Left renal cortex interstitium (tissue), 4 donors: ENCODE measurements at regions not wholly inside any gene's neighbourhood (a gene's known extent, or its start where the extent isn't known, plus 50 kb on each side); places are given as distances from the start of the nearest gene placed in this dataset.
"Not testable (repeated sequence)": the region's sequence is repeated elsewhere in the genome, so short reads cannot be mapped to it uniquely, and the experiment has no call there.

Experiments
- DNase-seq, 4 donors: peaks; one replicate each; pipeline ENCODE4 v3.0.0-alpha.2; 2013; ENCODE audit warnings: low read depth in 4 of 4, low spot score in 2 of 4, missing footprints in 1 of 4

DNA sequence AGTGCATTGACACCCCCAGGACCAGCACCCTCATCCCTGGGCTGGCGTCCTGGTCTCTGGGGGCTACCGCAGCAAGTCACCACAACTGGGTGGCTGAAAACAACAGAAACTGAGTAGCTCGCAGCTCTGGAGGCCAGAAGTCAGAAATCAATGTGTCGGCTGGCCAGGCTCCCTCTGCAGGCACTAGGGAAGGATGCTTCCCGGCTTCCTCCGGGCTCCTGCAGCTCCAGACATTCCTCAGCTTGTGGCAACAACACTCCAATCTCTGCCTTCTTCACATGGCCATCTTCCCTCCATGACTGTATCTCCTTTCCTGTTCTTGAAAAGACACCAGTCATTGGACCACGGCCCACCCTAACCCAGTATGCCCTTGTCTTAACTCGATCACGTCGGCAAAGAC is 224.2 kb downstream of the NPHP4 start:
- no peak for DNase-seq

DNA sequence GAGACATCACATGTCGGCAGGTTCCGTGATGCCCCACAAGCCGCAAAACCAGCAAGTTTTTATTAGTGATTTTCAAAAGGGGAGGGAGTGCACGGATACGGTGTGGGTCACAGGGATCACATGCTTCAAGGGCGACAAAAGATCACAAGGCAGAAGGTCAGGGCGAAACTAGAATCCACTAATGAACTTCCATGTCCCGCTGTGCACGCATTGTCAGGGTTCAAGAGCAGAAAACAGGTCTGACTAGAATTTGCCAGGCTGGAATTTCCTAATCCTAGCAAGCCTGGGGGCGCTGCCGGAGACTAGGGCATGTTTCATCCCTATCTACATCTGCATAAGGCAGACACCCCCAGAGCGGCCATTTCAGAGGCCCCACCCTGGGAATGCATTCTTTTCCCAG is 225.2 kb downstream of the NPHP4 start:
- DNase-seq: not testable (repeated sequence)

DNA sequence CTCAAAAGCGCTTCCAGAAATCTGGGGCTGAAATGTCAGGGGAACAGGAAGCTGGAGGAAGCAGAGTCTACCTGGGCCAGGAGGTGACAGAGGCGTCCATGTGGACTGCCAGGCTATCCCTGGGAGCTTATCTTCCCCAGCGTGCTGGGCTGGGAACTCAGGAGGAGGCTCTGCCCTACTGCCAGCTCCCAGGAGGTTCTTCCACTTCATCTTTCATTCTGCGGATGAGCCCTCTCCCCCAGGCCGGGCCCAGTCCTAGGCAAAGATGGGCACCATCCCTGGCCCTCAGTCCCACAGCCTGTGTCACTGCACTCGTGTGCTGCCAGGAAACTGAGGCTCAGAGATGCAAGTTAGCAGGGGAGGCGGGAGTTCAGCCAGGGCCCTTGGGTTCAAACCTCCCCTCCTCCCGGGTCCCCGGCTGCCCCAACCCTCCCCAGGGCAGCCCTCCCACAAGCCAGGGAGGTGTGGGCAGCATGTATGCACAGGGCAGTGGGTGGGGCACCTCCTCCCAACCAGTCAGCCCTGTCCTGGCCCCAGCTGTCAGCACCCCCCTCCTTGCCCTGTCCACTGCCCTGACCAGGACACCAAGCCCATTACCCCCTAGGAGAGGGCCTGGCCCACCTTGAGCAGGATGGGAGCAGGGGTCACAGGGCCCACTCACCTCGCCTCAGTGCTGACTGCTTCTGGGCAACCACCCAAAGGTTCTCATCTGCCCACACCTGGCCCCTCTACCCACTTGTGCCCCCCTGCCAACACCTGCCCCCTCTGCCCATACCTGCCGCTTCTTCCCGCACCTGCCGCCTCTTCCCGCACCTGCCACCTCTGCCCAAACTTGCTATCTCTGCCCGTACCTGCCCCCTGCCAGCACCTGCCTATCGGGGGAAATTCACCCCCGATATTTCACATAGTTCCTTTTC is 226.0 kb downstream of the NPHP4 start:
- DNase-seq: no peak

DNA sequence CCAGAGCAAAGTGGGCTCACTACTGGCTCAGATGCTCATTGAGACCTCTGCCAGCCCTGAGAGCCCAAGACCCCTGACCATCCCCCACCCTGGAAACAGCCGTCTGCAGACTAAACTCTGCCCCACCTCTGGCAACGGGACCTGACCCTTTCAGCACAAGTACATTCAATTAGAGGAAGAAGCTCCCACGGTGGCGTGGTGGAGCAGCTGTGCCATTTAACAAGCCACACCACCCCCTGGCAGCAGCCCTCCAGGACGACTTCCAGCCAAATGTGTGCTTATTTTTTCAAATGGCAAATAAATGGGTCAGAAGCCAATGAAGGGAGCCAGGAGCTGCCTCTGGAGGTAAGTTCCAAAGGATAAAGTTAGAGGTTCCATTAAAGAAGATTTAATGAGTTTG is 226.7 kb downstream of the NPHP4 start:
- DNase-seq: no peak

DNA sequence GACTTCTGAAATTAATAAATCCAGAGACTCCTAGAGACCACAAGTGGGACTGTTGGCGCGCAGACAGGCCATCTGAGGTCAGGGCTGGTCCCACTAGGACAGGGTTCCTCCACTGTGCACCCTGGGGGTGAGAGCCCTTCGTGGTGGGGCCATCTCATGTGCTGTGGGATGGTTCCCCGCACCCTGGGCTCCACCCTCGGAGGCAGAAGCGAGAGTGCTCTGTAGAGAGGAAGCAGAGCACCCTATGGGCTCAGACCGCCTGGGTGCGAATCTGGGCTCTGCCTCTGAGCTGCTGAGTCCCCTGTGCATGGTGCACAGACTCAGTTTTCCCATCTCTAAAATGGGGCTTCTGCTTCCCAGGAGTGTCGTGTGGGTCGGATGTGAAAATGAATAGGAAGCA is 227.3 kb downstream of the NPHP4 start:
- no peak for DNase-seq

DNA sequence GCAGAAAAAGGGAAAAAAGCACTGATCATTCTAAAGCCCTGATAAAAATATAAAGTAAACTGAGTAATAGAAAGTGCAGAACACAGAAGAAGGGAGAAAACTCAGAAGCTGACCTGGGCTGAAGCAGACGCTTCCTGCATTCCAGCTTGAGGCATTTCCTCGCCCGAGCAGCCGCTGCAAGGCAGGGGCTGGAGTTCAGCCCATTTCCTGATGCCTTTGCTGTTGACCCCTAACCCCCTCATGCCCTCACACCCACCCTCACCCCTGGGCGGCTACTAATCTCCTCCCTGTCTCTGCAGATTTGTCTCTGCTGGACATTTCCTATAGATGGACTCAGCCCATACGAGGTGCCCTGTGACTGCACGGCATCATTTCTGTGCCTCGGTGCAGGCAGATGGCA is 227.8 kb downstream of the NPHP4 start:
- no peak for DNase-seq

DNA sequence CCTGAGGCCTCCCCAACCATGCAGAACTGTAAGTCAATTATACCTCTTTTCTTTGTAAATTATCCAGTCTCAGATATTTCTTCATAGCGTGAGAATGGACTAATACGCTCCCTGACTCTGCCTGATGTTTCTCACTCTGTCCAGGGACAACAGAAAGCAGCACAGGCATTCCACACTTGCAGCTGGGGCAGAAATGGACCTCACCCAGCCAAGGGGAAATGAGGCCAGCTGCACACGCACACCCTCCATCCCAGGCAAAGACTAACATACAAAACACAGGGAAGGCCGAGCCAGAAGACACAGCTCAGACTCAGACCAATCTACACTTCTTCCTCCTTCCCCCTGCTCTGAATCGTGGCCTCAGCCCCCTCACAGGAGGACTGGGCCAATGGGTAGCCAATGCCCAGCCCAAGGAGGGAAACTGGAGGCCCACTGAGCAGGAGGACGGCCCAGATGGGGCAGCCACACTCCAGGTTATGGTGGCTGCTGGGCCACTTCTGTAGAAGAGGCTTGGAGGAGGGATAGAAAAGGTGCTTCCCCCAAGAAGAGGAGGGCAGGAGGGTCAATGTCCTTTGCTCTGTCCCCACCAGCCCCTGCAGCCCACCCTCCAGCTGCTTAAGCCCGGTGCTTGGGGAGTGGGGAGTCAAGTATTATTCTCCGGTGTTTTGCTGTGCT is 228.4 kb downstream of the NPHP4 start:
- no peak for DNase-seq

DNA sequence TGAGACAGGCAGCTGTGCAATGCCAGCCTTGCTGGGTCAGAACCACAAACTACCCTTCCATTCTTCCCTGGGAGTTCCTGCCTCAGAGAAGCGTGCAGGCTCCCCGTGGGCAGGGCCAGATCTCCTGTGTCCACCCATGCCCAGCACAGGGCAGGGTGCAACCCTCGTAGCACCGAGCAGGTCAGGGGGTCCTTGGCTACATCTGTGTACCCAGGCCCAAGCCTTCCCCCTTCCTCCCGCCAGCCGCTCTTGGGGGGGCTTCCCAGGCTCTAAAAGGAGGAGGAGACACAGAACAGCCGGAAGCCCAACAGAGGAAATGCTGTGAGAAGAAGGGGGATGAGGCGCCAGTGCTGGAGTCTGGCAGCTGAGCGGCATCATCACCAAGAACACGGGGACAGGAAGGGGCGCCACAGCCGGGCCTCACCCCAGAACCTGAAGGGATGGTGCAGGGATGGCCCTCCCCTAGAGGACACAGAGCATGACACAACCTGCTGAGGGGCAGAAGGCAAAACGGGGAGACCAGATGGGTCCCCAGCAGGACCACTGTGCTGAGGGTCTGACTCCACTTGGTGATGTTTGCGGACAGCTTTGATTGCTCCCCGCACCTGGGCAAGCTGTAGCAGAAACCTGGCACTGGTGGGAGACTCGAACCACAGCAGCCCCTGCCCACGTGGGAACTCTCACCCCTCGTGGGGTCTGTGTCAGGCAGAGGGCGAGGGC is 233.2 kb downstream of the NPHP4 start:
- no peak for DNase-seq

DNA sequence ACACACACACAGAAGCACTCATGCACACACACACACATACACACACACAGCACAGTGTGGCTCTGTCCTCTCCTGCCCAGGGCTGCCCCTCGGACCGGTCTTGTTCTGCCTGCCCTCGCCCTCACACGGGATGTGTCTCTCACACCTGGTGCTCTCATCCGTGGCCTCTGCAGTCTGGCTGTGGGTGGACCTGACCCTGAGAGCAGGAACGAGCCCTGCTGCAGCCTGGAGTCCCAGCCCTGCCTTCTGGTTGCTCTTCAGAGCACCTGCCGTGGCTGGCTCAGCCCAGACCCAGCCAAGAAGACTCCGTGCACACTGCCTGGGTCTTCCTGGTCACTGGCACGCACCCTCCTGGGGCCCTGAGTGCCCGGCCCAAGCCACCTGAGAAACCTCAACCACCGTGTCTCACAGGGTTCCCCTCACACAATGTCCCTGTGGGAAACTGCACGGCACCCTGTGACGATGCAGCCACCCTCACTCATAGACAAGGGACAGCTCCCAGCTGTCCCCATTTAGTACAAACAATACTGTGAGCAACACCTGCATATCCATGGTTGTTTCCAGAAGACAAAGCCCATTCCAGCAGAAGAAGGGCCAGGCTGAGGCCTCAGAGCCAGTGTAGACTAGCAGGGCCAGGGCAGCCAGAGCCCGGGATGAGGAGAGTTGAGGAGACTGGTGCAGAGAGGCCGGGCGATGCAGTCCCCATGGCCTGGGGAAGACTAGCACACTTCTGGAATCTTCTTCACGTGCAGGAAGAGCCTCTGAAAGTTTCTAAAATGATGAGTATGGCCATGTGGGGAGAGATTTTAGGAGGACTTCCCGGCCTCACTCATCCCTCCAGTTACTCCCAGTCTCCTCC is 234.0 kb downstream of the NPHP4 start:
- no peak for DNase-seq

DNA sequence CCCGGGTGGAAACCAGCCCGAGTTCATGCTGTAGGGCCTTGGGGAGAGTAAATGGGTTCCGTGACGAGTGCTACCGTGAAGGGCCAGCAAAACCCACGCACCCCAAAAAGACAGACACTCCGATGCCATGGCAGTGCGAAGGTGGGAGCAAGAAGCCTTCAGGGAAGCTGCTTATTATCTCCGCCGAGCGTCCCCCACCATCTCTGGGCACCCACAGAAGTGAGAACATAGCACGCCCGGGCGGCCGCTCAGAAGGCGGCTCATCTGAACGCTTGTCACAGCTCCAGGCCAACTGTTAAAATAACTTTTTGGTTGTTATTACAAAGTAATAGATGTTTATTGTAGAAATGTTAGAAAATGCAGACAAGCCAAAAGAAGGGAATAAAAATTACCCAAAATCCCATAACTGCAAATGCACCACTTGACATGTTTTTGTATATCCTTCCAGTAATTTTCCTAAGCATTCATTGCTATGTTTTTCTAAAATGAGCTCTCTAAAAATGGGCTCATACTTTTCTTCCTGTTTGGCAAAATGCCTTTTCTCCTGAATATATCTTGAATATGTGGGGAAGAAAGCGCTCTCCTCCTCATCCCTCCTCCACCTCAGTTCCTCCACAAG is 234.9 kb downstream of the NPHP4 start:
- no peak for DNase-seq

DNA sequence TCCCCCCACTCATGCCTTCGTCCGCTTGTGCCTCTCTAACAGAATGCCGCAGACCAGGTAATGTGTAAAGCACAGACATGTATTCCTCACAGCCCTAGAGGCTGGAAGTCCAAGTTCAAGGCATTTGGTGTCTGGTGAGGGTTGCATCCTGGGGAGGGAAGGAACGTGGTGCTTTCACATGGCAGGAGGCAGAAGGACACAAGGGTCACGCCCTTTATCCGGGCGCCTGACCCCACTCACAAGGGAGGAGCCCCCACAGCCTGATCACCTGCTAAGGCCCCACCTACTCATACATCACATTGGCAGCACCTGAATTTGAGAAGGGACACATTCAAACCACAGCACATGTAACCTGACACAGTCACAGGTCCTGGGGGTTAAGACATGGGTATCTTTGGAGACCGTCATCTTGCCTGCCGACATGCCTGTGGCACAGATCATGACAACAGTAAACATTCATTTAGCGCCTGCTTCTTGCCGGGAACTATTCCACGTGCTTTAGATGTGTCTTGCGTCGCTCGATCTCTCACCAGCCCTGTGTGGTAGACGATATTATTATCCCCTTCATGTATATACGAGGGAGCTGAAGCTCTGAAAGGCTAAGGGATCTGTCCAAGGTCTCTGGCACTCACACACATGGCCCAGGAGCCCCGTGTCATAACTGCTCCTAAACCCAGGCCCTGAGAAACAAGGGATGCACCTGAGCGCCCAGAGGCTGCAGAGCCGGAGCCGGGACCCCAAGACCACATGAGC is 235.6 kb downstream of the NPHP4 start:
- DNase-seq: no peak

DNA sequence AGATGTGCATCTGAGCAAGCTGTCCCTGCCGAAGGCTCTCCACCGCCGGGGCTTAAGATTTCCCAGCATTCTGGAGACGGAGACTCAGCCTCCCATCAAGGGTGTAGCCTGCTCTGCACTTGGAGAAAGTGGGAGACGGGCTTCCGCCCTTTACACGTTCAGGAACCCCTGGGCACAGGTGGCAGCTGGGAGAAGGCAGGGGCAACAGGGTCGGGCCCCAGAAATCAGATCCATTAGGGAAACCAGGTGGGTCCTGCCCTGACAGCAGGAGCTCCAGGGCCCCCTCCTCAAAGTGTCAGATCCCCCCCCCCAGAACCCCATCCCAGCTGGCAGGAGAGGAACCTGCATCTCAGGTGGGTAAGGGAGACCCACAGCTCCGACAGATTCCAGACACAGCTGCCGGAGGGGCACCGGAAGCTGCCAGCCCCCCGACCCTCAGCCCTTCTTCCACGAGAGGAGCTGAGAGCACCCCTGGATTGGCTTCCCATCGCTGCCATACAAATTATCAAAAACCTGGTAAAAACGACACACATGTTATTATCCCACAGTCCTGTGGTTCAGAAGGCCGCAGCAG is 236.6 kb downstream of the NPHP4 start:
- DNase-seq: no peak

DNA sequence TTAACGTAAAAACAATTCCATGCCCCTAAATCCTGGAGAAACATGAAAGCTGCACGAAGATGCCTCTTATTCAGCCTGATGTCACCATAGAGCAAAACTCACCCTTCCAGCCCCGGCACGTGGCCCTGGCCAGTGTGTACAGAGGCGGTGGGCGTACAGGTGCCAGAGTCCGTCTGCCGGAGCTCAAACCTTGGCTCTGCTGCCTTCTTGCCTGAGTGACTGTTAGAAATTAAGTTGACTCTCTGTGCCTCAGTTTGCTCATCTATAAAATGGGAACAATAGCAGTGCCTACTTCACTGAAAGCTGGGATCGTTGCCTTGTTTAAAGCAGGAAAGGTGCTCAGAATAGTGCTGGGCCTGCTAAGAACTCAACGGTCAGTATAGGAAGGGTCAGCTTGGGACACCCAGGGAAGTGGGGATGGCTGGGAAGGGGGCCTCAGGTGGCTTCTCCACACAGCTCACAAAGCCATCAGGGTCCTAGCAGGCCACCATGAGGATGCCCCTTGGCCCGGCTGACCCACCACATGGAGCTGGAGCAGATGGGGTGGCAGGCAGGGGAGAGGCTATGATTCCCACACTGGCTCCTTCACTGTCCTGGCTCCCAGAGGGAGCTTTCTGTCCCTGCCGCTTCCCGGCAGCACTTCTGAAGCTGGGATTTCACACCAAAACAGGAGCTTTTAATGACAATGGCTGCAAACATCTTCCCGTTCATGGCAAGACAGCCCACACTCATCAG is 237.2 kb downstream of the NPHP4 start:
- no peak for DNase-seq

DNA sequence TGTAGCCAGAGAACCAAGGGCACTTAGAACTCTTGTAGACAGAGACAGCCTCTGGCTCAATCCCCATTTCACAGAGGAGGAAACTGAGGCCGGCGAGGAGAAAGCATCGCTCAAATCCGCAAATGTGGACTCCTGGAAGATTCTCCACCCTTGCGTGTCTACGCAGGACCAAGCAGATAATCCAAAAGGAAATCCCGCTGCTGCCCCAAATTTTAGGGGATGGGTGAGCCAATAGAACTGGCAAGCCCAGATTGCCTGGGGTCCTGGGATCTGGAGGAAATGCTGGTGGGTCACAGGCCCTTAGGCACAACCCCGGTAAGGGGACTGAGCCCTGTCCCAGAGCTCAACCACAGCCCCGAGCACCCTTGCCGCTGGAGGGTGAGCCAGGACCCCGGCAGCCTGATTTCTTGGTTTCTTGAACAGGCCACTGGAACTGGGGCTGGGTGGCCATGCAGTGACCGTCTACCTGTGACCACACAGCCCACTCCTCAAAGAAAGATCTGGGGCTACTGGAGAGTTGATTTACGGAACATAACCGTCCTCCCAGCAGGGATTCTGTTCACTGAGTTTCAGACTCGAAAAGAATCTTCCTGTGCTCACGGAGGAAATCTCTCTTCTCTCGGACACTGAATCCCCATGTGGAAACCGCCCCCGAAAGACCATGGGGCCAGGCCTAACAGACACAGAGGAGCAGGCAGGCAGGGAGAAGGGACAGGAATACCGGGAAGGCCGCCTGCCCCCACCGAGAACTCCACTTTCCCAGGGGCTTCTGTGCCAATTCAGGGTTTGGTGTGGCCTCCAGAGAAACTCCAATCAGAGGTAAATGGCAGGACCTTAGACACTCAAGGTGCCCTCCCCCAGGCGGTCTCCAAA is 238.4 kb downstream of the NPHP4 start:
- DNase-seq: no peak

DNA sequence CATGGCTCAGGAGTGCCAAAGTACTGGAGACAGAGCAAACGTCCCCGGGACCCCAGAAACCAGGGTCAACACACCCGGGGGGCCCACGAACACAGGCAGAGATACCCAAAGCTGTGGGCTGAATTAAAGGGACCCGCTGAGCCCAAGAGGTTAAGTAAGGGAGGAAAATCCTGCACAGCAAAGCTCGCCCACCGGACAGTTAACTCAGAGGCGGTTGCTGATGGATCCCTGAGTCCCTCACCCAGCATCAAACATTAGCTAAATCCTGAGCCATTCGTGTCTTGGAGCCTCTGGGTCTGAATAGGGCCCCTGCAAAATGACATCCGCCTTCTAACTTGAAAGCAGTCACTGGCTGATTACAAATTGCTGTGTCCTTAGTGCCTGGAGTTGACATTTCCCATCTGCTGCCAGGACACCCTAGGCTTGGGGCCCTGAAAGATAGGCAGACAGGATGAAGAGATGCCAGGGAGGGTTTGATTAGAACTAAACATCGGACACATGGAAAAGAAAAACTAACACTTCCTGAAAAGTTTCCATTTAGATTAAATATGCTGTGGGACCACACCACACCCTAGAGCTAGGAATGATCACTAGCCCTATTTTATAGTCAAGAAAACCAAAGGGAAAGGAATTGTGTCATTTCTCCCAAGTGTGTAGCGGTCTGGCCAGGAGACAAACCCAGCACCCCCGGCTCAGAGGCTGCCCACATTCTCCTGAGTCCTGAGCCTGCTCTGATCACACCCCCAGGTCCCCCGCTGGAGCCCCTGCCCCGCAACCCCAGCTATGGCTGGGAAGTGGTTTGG is 239.3 kb downstream of the NPHP4 start:
- DNase-seq: no peak
